WTC11 (cell line): ENCODE measurements at regions not wholly inside any gene's neighbourhood (a gene's known extent, or its start where the extent isn't known, plus 50 kb on each side); places are given as distances from the start of the nearest gene placed in this dataset.

Source experiments
- ATAC-seq: fragments of 200-7000 bp; cut with Tn5 transposase; 2 replicates; pipeline ENCODE4 v1.10.0; 2021; ENCODE audit warnings: mild to moderate bottlenecking, moderate library complexity
- CTCF ChIA-PET: fragments of 300-600 bp; sonication (Branson Sonifier 250); formaldehyde crosslinking; loops from one replicate; lab custom pipeline; 2021; ENCODE audit warnings: antibody characterized with exemption; lab: Charles Lee
- POLR2A ChIA-PET: fragments of 350-600 bp; sonication (Branson Sonifier 250); formaldehyde crosslinking; loops from one replicate; lab custom pipeline; 2021; ENCODE audit warnings: antibody characterized with exemption; lab: Charles Lee
- DNase-seq: peaks from one replicate; pipeline ENCODE4 v3.0.0; 2021; ENCODE audit warnings: low spot score
- H3K27ac Mint-ChIP-seq: 2 replicates; pipeline ENCODE4 v1.8.0; 2021; ENCODE audit warnings: mixed read lengths
- H3K27me3 Mint-ChIP-seq: 2 replicates; pipeline ENCODE4 v1.8.0; 2021; ENCODE audit warnings: low read depth, mild to moderate bottlenecking, moderate library complexity, mixed read lengths
- H3K36me3 Mint-ChIP-seq: 2 replicates; pipeline ENCODE4 v1.8.0; 2021; ENCODE audit warnings: mixed read lengths
- H3K4me1 Mint-ChIP-seq: 2 replicates; pipeline ENCODE4 v1.8.0; 2022; ENCODE audit warnings: mixed read lengths
- H3K4me3 Mint-ChIP-seq: 2 replicates; pipeline ENCODE4 v1.8.0; 2021; ENCODE audit warnings: mild to moderate bottlenecking, moderate library complexity, mixed read lengths
- H3K9me3 Mint-ChIP-seq: 2 replicates; pipeline ENCODE4 v1.8.0; 2021; ENCODE audit warnings: mixed read lengths
- ARID4B ChIP-seq: sonication (generic); formaldehyde crosslinking; IDR thresholded peaks from 2 replicates; pipeline ENCODE4 v1.8.0; 2023; ENCODE audit warnings: missing genetic modification reagents, mild to moderate bottlenecking, borderline replicate concordance
- ATF3 ChIP-seq: sonication (generic); formaldehyde crosslinking; conservative IDR thresholded peaks from 2 replicates; pipeline ENCODE4 v1.8.1; 2022; ENCODE audit warnings: mild to moderate bottlenecking, missing genetic modification reagents
- ATF6 ChIP-seq: sonication (generic); formaldehyde crosslinking; IDR thresholded peaks from 2 replicates; pipeline ENCODE4 v1.8.1; 2023; ENCODE audit warnings: mild to moderate bottlenecking, missing genetic modification reagents
- CREB1 ChIP-seq: sonication (generic); formaldehyde crosslinking; IDR thresholded peaks from 2 replicates; pipeline ENCODE4 v1.8.0; 2023; ENCODE audit warnings: mild to moderate bottlenecking, missing genetic modification reagents
- CTCF ChIP-seq: fragments of 200-600 bp; IDR thresholded peaks from 2 replicates; pipeline ENCODE4 v1.8.0; 2022; ENCODE audit warnings: antibody characterized with exemption
- FOXK1 ChIP-seq: sonication (generic); formaldehyde crosslinking; IDR thresholded peaks from 2 replicates; pipeline ENCODE4 v1.8.0; 2022; ENCODE audit warnings: mild to moderate bottlenecking, moderate library complexity, missing genetic modification reagents
- GRHL2 ChIP-seq: fragments of 250-450 bp; sonication (Bioruptor Pico); IDR thresholded peaks from 2 replicates; pipeline ENCODE4 v1.8.0; 2022; ENCODE audit warnings: mild to moderate bottlenecking, moderate library complexity; ENCODE audit not compliant: insufficient replicate concordance, severe bottlenecking
- MXD4 ChIP-seq: fragments of 250-450 bp; sonication (Bioruptor Pico); IDR thresholded peaks from 2 replicates; pipeline ENCODE4 v1.8.0; 2021; ENCODE audit warnings: mild to moderate bottlenecking, moderate library complexity, borderline replicate concordance
- NFATC4 ChIP-seq: fragments of 250-450 bp; sonication (Bioruptor Pico); IDR thresholded peaks from 2 replicates; pipeline ENCODE4 v1.9.0; 2021; ENCODE audit warnings: mild to moderate bottlenecking
- NR1H2 ChIP-seq: sonication (generic); formaldehyde crosslinking; IDR thresholded peaks from 2 replicates; pipeline ENCODE4 v1.9.0; 2021; ENCODE audit warnings: mild to moderate bottlenecking, moderate library complexity, missing genetic modification reagents
- NR3C1 ChIP-seq: sonication (generic); formaldehyde crosslinking; conservative IDR thresholded peaks from 2 replicates; pipeline ENCODE4 v1.8.1; 2023; ENCODE audit warnings: low read depth, mild to moderate bottlenecking, missing genetic modification reagents
- OVOL2 ChIP-seq: fragments of 250-450 bp; sonication (Bioruptor Pico); IDR thresholded peaks from 2 replicates; pipeline ENCODE4 v1.9.0; 2021; ENCODE audit warnings: mild to moderate bottlenecking, borderline replicate concordance
- PRRX2 ChIP-seq: fragments of 250-450 bp; sonication (Bioruptor Pico); IDR thresholded peaks from 2 replicates; pipeline ENCODE4 v1.8.0; 2021; ENCODE audit warnings: mild to moderate bottlenecking
- SMAD3 ChIP-seq: sonication (generic); formaldehyde crosslinking; IDR thresholded peaks from 2 replicates; pipeline ENCODE4 v1.8.0; 2022; ENCODE audit warnings: missing genetic modification reagents, mild to moderate bottlenecking, borderline replicate concordance
- SMAD4 ChIP-seq: sonication (generic); formaldehyde crosslinking; IDR thresholded peaks from 2 replicates; pipeline ENCODE4 v1.8.0; 2022; ENCODE audit warnings: mild to moderate bottlenecking, missing genetic modification reagents
- STAT6 ChIP-seq: sonication (generic); formaldehyde crosslinking; conservative IDR thresholded peaks from 2 replicates; pipeline ENCODE4 v1.8.1; 2023; ENCODE audit warnings: mild to moderate bottlenecking, low read depth, missing genetic modification reagents, moderate library complexity
- TCF7 ChIP-seq: sonication (generic); formaldehyde crosslinking; IDR thresholded peaks from 2 replicates; pipeline ENCODE4 v1.8.0; 2022; ENCODE audit warnings: mild to moderate bottlenecking, low read depth, missing genetic modification reagents, moderate library complexity
- TEAD1 ChIP-seq: sonication (generic); formaldehyde crosslinking; IDR thresholded peaks from 2 replicates; pipeline ENCODE4 v1.8.0; 2022; ENCODE audit warnings: mild to moderate bottlenecking, missing genetic modification reagents
- TP53 ChIP-seq: sonication (generic); formaldehyde crosslinking; IDR thresholded peaks from 2 replicates; pipeline ENCODE4 v1.8.1; 2023; ENCODE audit warnings: mild to moderate bottlenecking, missing genetic modification reagents
- ZMAT4 ChIP-seq: fragments of 250-450 bp; sonication (Bioruptor Pico); IDR thresholded peaks from 2 replicates; pipeline ENCODE4 v1.9.0; 2021; ENCODE audit warnings: mild to moderate bottlenecking
- ZNF121 ChIP-seq: sonication (generic); formaldehyde crosslinking; IDR thresholded peaks from 2 replicates; pipeline ENCODE4 v1.8.0; 2023; ENCODE audit warnings: missing genetic modification reagents
- ZNF396 ChIP-seq: fragments of 250-450 bp; sonication (Bioruptor Pico); IDR thresholded peaks from 2 replicates; pipeline ENCODE4 v1.8.0; 2021; ENCODE audit warnings: mild to moderate bottlenecking, moderate library complexity, borderline replicate concordance
- ZNF512 ChIP-seq: sonication (generic); formaldehyde crosslinking; IDR thresholded peaks from 2 replicates; pipeline ENCODE4 v1.8.1; 2022; ENCODE audit warnings: missing genetic modification reagents, borderline replicate concordance

- Mint-ChIP-seq H3K27me3 (no peaks in the 10 kb centered on the region), H3K9me3 (no peaks in the 10 kb centered on the region), H3K27ac (no peak overlapping the region), H3K36me3 (no peaks in the 10 kb centered on the region), H3K4me1 (no peaks in the 10 kb centered on the region), H3K4me3 (no peak overlapping the region)
- POLR2A ChIA-PET: no interaction called here
- TF ChIP-seq GRHL2 (no peak), SMAD3 (no peak), ZNF396 (CRISPR knock-in tag) (no peak), ZNF121 (CRISPR knock-in tag) (no peak), TP53 (no peak), STAT6 (CRISPR knock-in tag) (no peak), MXD4 (CRISPR knock-in tag) (no peak), ZNF512 (CRISPR knock-in tag) (no peak), NR1H2 (CRISPR knock-in tag) (no peak), TCF7 (CRISPR knock-in tag) (no peak), PRRX2 (CRISPR knock-in tag) (no peak), ARID4B (CRISPR knock-in tag) (no peak)
- ATAC-seq: no peak
- no peak for DNase-seq
- CTCF ChIA-PET: no interaction called here
Measured at GRCh38 chr12:29043069-29043468, 106.0 kb upstream of the FAR2 start.

- no peaks in the 10 kb centered on the region for H3K36me3 Mint-ChIP-seq
- H3K4me1 Mint-ChIP-seq: no peaks in the 10 kb centered on the region
- no peak overlapping the region for H3K27ac Mint-ChIP-seq
- ChIA-PET POLR2A (no interaction called here), CTCF (no interaction called here)
- H3K4me3 Mint-ChIP-seq: no peak overlapping the region
- ATAC-seq (no peak), DNase-seq (no peak)
- no peaks in the 10 kb centered on the region for H3K9me3 Mint-ChIP-seq
- no peaks in the 10 kb centered on the region for H3K27me3 Mint-ChIP-seq
- TF ChIP-seq TEAD1 (CRISPR knock-in tag) (no peak), OVOL2 (CRISPR knock-in tag) (no peak), NR3C1 (CRISPR knock-in tag) (no peak), ATF3 (CRISPR knock-in tag) (no peak), CTCF (no peak), FOXK1 (CRISPR knock-in tag) (no peak), ATF6 (CRISPR knock-in tag) (no peak), SMAD4 (no peak), NFATC4 (CRISPR knock-in tag) (no peak), ZMAT4 (CRISPR knock-in tag) (no peak), CREB1 (CRISPR knock-in tag) (no peak)
Measured at GRCh38 chr12:29044799-29045198, 104.3 kb upstream of the FAR2 start.
